Kidney (tissue), 13 donors: ENCODE measurements at regions not wholly inside any gene's neighbourhood (a gene's known extent, or its start where the extent isn't known, plus 50 kb on each side); places are given as distances from the start of the nearest gene placed in this dataset.

Source experiments
- DNase-seq, 5 donors: peaks; one replicate each; pipeline ENCODE4 v3.0.0-alpha.2; 2013 to 2020
- FAIRE-seq: peaks from 2 replicates; lab custom pipeline; 2012; peaks lifted over from hg19 to GRCh38; lab: Jason Lieb, UNC
- H3K27ac ChIP-seq, 2 donors: one replicate each; pipeline ENCODE4 v1.7.0; 2013; ENCODE audit warnings: low read depth in 2 of 2, low read length in 2 of 2, inconsistent platforms in 1 of 2
- H3K27me3 ChIP-seq: one replicate; pipeline ENCODE4 v1.7.1; 2013; ENCODE audit warnings: low read length, inconsistent platforms; ENCODE audit not compliant: control insufficient read depth, insufficient read depth
- H3K36me3 ChIP-seq, 3 donors: one replicate each; pipeline versions ENCODE4 v1.7.0 to v1.7.1; 2013; ENCODE audit warnings: low read length in 3 of 3, control low read depth in 1 of 3, inconsistent platforms in 1 of 3; ENCODE audit not compliant: insufficient read depth in 3 of 3, control insufficient read depth in 2 of 3
- H3K4me1 ChIP-seq, 3 donors: one replicate each; pipeline versions ENCODE4 v1.7.0 to v1.7.1; 2013; ENCODE audit warnings: low read length in 3 of 3, inconsistent platforms in 1 of 3, low read depth in 1 of 3; ENCODE audit not compliant: control insufficient read depth in 2 of 3, insufficient read depth in 2 of 3
- H3K4me3 ChIP-seq, 3 donors: one replicate each; pipeline versions ENCODE4 v1.7.0 to v1.8.1; 2013; ENCODE audit warnings: low read length in 3 of 3, control low read depth in 1 of 3, inconsistent platforms in 1 of 3
- H3K9ac ChIP-seq, 3 donors: one replicate each; pipeline versions ENCODE4 v1.7.0 to v1.7.1; 2013; ENCODE audit warnings: low read length in 3 of 3, control low read depth in 1 of 3, inconsistent platforms in 1 of 3
- H3K9me3 ChIP-seq, 3 donors: one replicate each; pipeline versions ENCODE4 v1.7.0 to v1.7.1; 2013; ENCODE audit warnings: low read length in 3 of 3, control low read depth in 1 of 3, inconsistent platforms in 1 of 3; ENCODE audit not compliant: control insufficient read depth in 2 of 3, insufficient read depth in 1 of 3
- CTCF ChIP-seq: IDR thresholded peaks from 3 replicates; pipeline ENCODE4 v1.5.1; 2012; ENCODE audit warnings: mild to moderate bottlenecking, moderate library complexity, borderline replicate concordance; ENCODE audit not compliant: insufficient read depth; ENCODE audit errors: extremely low read depth
- intact Hi-C: fragments of 100-400 bp; cut with DNase I; formaldehyde crosslinking; loops from one replicate; pipeline ENCODE4 v1.11.1; 2022
- donor health status: control.
- donor health status: control.
- donor health status: control.
- donor health status: control.
- donor health status: control.
- donor health status: DM: yes; HTN: yes; CAD: no.
- donor health status: Normal renal cell carcinoma (clear cell type).

DNA sequence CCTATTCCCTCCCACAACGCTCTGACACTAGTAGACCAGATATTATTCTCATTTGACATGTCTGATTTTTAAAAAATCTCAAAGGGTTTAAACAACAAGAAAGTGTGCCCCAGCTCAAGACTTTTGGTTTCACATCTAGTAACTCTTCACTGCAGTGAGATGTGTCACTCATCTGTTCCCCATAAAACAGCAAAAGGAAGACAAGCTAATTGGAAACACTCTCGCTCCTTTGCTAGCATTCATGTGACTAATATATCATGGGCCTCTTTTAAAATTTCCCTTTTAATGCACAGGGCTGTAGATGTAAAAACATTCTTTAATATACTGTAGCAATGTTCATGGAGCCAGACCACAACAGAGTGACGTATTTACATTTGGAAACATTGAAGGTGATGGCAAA lies 372.6 kb downstream of the ZNF608 start:
- FAIRE-seq (no peak), DNase-seq (no peak)
- Histone ChIP-seq H3K36me3 (no peaks in the 10 kb centered on the region), H3K4me3 (no peak overlapping the region), H3K9me3 (no peaks in the 10 kb centered on the region), H3K27me3 (no peaks in the 10 kb centered on the region), H3K9ac (no peak overlapping the region), H3K4me1 (no peaks in the 10 kb centered on the region), H3K27ac (no peak overlapping the region)
- intact Hi-C loops = no loop called here
- no peak for TF ChIP-seq CTCF

DNA sequence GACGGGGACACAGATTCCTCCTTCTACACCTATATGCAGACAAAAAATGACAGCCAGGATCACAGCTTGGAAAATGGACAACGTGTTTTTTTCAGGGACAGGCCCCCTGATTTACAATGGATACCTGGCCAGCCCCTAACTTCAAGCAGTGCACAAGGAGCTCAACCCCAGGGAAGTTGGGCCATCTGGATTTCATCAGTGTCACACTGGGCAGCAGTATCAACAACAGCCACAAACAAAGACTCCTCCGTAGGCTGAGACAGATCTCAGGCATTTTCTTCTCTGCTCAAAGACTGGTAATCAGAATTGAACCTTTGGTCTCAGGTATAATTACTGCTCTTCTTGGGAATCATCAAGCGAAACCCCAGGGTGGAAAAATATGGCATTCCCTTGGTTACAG lies 374.0 kb downstream of the ZNF608 start:
- intact Hi-C loops = no loop called here
- no peak overlapping the region for H3K27ac ChIP-seq
- no peaks in the 10 kb centered on the region for H3K4me1 ChIP-seq
- TF ChIP-seq CTCF = no peak
- no peaks in the 10 kb centered on the region for H3K36me3 ChIP-seq
- FAIRE-seq (no peak), DNase-seq (peak in 4 of 5 donors; percentile 28 to 47 (median 34))
- no peaks in the 10 kb centered on the region for H3K9me3 ChIP-seq
- no peaks in the 10 kb centered on the region for H3K27me3 ChIP-seq
- H3K9ac ChIP-seq = no peak overlapping the region
- no peak overlapping the region for H3K4me3 ChIP-seq

- no peaks in the 10 kb centered on the region for H3K27me3 ChIP-seq
- intact Hi-C loops = no loop called here
- H3K4me1 ChIP-seq = no peaks in the 10 kb centered on the region
- H3K27ac ChIP-seq = no peak overlapping the region
- no peak for TF ChIP-seq CTCF
- no peak overlapping the region for H3K4me3 ChIP-seq
- no peaks in the 10 kb centered on the region for H3K36me3 ChIP-seq
- no peak for FAIRE-seq
- H3K9me3 ChIP-seq = no peaks in the 10 kb centered on the region
- H3K9ac ChIP-seq = no peak overlapping the region
- peak in 1 of 5 donors; percentile 13 for DNase-seq
These were observed 375.2 kb downstream of the ZNF608 start for GRCh38 chr5:124371111-124371706.

DNA sequence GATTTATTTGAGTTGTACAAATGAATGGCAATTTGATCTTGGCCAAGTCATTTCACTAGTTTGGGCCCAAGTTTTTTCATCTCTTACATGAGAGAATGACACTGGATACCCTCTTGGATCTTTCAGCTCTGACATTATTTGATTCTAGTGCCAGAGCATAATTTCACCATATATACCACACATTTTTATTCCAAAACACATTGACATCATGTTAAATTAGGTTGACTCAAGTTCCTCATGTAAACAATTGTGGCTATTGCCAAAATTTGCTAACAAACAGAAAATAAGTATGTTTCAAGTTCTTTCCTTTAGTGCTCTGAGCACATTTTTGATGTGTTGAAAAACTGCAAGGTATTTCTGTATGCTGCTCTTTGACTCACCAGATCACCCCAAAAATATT lies 375.8 kb downstream of the ZNF608 start:
- DNase-seq = no peak
- Histone ChIP-seq H3K9me3 (no peaks in the 10 kb centered on the region), H3K9ac (no peak overlapping the region), H3K27ac (no peak overlapping the region), H3K36me3 (no peaks in the 10 kb centered on the region), H3K4me3 (no peak overlapping the region), H3K4me1 (no peaks in the 10 kb centered on the region), H3K27me3 (no peaks in the 10 kb centered on the region)
- intact Hi-C loops = no loop called here
- no peak for TF ChIP-seq CTCF
- no peak for FAIRE-seq
